ENCODE measurements at regions not wholly inside any gene's neighbourhood (a gene's known extent, or its start where the extent isn't known, plus 50 kb on each side); places are given as distances from the start of the nearest gene placed in this dataset.

DNA sequence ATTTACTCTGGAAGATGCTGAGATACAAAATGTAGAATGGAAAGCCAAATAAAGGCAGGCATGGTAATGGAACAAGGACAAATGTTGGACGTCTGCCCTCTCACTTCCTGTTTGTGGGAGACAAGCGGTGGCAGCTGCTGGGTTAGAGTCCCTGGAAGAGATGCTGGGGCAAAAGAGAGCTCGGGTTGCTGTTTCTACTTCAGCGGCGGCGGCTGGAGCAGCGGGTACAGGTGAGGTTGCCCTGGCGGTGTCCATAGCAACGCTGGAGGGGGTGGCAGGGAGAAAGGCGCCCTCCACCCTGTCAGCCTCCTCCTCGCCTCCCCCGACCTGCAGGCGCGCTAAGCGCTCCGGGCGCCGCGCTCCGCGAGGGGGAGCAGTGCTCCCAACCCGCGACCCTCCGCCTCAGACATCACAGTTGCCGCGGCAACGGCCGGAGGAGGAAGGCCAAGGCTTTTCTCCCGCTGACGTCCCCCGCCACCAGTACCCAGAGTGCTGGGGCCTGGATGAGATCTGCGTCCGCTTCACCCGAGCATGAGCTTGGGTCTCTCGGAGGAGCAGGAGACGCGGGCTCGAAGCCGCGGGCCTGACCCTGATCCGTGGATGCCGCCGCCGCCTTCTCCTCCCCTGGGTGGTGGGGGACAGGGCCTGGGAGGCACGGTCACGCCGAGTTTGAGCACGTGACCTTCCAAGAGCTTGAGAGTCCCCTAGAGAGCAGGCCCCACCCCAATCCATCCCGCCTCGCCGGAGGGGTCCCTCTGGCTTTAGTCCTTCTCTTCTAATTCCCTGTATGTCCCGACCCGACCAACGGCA is 65.6 kb downstream of the NOL4 start (continued):
- TF ChIP-seq, protein P1, sequence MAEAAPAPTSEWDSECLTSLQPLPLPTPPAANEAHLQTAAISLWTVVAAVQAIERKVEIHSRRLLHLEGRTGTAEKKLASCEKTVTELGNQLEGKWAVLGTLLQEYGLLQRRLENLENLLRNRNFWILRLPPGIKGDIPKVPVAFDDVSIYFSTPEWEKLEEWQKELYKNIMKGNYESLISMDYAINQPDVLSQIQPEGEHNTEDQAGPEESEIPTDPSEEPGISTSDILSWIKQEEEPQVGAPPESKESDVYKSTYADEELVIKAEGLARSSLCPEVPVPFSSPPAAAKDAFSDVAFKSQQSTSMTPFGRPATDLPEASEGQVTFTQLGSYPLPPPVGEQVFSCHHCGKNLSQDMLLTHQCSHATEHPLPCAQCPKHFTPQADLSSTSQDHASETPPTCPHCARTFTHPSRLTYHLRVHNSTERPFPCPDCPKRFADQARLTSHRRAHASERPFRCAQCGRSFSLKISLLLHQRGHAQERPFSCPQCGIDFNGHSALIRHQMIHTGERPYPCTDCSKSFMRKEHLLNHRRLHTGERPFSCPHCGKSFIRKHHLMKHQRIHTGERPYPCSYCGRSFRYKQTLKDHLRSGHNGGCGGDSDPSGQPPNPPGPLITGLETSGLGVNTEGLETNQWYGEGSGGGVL (tag by site-specific recombination; IDR thresholded peaks at IDR 0.05): peak; percentile 95
- TF ChIP-seq TRIM28 (IDR thresholded peaks at IDR 0.05; ENCODE audit: borderline replicate concordance, low read length): peak; percentile 15; the same call in 1 of the 2 replicates
- TF ChIP-seq PRDM1 (tag by site-specific recombination; IDR thresholded peaks at IDR 0.05): no peak
- TF ChIP-seq, protein P2, sequence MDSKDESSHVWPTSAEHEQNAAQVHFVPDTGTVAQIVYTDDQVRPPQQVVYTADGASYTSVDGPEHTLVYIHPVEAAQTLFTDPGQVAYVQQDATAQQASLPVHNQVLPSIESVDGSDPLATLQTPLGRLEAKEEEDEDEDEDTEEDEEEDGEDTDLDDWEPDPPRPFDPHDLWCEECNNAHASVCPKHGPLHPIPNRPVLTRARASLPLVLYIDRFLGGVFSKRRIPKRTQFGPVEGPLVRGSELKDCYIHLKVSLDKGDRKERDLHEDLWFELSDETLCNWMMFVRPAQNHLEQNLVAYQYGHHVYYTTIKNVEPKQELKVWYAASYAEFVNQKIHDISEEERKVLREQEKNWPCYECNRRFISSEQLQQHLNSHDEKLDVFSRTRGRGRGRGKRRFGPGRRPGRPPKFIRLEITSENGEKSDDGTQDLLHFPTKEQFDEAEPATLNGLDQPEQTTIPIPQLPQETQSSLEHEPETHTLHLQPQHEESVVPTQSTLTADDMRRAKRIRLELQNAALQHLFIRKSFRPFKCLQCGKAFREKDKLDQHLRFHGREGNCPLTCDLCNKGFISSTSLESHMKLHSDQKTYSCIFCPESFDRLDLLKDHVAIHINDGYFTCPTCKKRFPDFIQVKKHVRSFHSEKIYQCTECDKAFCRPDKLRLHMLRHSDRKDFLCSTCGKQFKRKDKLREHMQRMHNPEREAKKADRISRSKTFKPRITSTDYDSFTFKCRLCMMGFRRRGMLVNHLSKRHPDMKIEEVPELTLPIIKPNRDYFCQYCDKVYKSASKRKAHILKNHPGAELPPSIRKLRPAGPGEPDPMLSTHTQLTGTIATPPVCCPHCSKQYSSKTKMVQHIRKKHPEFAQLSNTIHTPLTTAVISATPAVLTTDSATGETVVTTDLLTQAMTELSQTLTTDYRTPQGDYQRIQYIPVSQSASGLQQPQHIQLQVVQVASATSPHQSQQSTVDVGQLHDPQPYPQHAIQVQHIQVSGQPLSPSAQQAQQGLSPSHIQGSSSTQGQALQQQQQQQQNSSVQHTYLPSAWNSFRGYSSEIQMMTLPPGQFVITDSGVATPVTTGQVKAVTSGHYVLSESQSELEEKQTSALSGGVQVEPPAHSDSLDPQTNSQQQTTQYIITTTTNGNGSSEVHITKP (tag by site-specific recombination; IDR thresholded peaks at IDR 0.05): peak; percentile 54
- no peak for TF ChIP-seq ZEB2 (tag by site-specific recombination; IDR thresholded peaks at IDR 0.05)
- no peak for TF ChIP-seq ZNF837 (tag by site-specific recombination; IDR thresholded peaks at IDR 0.05)
- TF ChIP-seq, protein P3, sequence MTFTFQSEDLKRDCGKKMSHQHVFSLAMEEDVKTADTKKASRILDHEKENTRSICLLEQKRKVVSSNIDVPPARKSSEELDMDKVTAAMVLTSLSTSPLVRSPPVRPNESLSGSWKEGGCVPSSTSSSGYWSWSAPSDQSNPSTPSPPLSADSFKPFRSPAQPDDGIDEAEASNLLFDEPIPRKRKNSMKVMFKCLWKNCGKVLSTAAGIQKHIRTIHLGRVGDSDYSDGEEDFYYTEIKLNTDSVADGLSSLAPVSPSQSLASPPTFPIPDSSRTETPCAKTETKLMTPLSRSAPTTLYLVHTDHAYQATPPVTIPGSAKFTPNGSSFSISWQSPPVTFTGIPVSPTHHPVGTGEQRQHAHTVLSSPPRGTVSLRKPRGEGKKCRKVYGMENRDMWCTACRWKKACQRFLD (tag by site-specific recombination; IDR thresholded peaks at IDR 0.05): no peak
- TF ChIP-seq KLF16 (tag by site-specific recombination; IDR thresholded peaks at IDR 0.05): peak; percentile 29; the same call in 1 of the 2 replicates
- TF ChIP-seq, protein P4, sequence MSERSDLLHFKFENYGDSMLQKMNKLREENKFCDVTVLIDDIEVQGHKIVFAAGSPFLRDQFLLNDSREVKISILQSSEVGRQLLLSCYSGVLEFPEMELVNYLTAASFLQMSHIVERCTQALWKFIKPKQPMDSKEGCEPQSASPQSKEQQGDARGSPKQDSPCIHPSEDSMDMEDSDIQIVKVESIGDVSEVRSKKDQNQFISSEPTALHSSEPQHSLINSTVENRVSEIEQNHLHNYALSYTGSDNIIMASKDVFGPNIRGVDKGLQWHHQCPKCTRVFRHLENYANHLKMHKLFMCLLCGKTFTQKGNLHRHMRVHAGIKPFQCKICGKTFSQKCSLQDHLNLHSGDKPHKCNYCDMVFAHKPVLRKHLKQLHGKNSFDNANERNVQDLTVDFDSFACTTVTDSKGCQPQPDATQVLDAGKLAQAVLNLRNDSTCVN (tag by site-specific recombination; optimal IDR thresholded peaks at IDR 0.05): peak; percentile 78
- TF ChIP-seq, protein P5, sequence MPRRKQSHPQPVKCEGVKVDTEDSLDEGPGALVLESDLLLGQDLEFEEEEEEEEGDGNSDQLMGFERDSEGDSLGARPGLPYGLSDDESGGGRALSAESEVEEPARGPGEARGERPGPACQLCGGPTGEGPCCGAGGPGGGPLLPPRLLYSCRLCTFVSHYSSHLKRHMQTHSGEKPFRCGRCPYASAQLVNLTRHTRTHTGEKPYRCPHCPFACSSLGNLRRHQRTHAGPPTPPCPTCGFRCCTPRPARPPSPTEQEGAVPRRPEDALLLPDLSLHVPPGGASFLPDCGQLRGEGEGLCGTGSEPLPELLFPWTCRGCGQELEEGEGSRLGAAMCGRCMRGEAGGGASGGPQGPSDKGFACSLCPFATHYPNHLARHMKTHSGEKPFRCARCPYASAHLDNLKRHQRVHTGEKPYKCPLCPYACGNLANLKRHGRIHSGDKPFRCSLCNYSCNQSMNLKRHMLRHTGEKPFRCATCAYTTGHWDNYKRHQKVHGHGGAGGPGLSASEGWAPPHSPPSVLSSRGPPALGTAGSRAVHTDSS (tag by site-specific recombination; IDR thresholded peaks at IDR 0.05): peak; percentile 34; the same call in 1 of the 2 replicates
- TF ChIP-seq ZNF514 (tag by site-specific recombination; IDR thresholded peaks at IDR 0.05): no peak
- no peak for TF ChIP-seq ZNF624 (tag by site-specific recombination; IDR thresholded peaks at IDR 0.05)
- TF ChIP-seq, protein P6, sequence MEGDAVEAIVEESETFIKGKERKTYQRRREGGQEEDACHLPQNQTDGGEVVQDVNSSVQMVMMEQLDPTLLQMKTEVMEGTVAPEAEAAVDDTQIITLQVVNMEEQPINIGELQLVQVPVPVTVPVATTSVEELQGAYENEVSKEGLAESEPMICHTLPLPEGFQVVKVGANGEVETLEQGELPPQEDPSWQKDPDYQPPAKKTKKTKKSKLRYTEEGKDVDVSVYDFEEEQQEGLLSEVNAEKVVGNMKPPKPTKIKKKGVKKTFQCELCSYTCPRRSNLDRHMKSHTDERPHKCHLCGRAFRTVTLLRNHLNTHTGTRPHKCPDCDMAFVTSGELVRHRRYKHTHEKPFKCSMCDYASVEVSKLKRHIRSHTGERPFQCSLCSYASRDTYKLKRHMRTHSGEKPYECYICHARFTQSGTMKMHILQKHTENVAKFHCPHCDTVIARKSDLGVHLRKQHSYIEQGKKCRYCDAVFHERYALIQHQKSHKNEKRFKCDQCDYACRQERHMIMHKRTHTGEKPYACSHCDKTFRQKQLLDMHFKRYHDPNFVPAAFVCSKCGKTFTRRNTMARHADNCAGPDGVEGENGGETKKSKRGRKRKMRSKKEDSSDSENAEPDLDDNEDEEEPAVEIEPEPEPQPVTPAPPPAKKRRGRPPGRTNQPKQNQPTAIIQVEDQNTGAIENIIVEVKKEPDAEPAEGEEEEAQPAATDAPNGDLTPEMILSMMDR (tag by site-specific recombination; IDR thresholded peaks at IDR 0.05): peak; percentile 89
- peak; percentile 62; the same call in 1 of the 2 replicates for TF ChIP-seq MYNN (tag by site-specific recombination; IDR thresholded peaks at IDR 0.05; ENCODE audit: borderline replicate concordance)
- no peak for TF ChIP-seq ZNF48 (tag by site-specific recombination; IDR thresholded peaks at IDR 0.05)
- TF ChIP-seq, protein P7, sequence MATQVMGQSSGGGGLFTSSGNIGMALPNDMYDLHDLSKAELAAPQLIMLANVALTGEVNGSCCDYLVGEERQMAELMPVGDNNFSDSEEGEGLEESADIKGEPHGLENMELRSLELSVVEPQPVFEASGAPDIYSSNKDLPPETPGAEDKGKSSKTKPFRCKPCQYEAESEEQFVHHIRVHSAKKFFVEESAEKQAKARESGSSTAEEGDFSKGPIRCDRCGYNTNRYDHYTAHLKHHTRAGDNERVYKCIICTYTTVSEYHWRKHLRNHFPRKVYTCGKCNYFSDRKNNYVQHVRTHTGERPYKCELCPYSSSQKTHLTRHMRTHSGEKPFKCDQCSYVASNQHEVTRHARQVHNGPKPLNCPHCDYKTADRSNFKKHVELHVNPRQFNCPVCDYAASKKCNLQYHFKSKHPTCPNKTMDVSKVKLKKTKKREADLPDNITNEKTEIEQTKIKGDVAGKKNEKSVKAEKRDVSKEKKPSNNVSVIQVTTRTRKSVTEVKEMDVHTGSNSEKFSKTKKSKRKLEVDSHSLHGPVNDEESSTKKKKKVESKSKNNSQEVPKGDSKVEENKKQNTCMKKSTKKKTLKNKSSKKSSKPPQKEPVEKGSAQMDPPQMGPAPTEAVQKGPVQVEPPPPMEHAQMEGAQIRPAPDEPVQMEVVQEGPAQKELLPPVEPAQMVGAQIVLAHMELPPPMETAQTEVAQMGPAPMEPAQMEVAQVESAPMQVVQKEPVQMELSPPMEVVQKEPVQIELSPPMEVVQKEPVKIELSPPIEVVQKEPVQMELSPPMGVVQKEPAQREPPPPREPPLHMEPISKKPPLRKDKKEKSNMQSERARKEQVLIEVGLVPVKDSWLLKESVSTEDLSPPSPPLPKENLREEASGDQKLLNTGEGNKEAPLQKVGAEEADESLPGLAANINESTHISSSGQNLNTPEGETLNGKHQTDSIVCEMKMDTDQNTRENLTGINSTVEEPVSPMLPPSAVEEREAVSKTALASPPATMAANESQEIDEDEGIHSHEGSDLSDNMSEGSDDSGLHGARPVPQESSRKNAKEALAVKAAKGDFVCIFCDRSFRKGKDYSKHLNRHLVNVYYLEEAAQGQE (tag by site-specific recombination; IDR thresholded peaks at IDR 0.05): no peak
- TF ChIP-seq ZNF558 (tag by site-specific recombination; IDR thresholded peaks at IDR 0.05): no peak
- TF ChIP-seq, protein P8, sequence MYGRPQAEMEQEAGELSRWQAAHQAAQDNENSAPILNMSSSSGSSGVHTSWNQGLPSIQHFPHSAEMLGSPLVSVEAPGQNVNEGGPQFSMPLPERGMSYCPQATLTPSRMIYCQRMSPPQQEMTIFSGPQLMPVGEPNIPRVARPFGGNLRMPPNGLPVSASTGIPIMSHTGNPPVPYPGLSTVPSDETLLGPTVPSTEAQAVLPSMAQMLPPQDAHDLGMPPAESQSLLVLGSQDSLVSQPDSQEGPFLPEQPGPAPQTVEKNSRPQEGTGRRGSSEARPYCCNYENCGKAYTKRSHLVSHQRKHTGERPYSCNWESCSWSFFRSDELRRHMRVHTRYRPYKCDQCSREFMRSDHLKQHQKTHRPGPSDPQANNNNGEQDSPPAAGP (tag by site-specific recombination; IDR thresholded peaks at IDR 0.05): no peak
- TF ChIP-seq ZFHX2 (tag by site-specific recombination; conservative IDR thresholded peaks at IDR 0.05): peak; percentile 39; the same call in 1 of the 2 replicates
- TF ChIP-seq SP7 (tag by site-specific recombination; IDR thresholded peaks at IDR 0.05): peak; percentile 38; the same call in 1 of the 2 replicates
- TF ChIP-seq TCF7L2 (IDR thresholded peaks at IDR 0.05; ENCODE audit: borderline replicate concordance, low read depth, low read length): no peak
- no peak for TF ChIP-seq ZNF830 (tag by site-specific recombination; IDR thresholded peaks at IDR 0.05; ENCODE audit: low read depth)

Measured in HEK293 (cell line).